DOHH2 (cell line): ENCODE measurements at regions not wholly inside any gene's neighbourhood (a gene's known extent, or its start where the extent isn't known, plus 50 kb on each side); places are given as distances from the start of the nearest gene placed in this dataset.

ENCODE experiments used
- H3F3A ChIP-seq: fragments of 200-600 bp; sonication (generic), shearing (Covaris generic); 2 replicates; pipeline ENCODE4 v1.6.0; 2016; ENCODE audit warnings: antibody characterized with exemption, mild to moderate bottlenecking; ENCODE audit not compliant: control insufficient read depth, insufficient read depth
- H3K27ac ChIP-seq: fragments of 200-600 bp; sonication (generic); 2 replicates; pipeline ENCODE4 v1.5.1; 2014; ENCODE audit warnings: low read depth, mild to moderate bottlenecking, low read length, moderate library complexity
- H3K27me3 ChIP-seq: fragments of 200-600 bp; sonication (generic); 2 replicates; pipeline ENCODE4 v1.6.1; 2014; ENCODE audit warnings: mild to moderate bottlenecking, low read length, mixed read lengths; ENCODE audit not compliant: control insufficient read depth
- H3K36me3 ChIP-seq: fragments of 200-600 bp; sonication (generic); 2 replicates; pipeline ENCODE4 v1.6.1; 2014; ENCODE audit warnings: mild to moderate bottlenecking, low read length, moderate library complexity, mixed read lengths; ENCODE audit not compliant: control insufficient read depth
- H3K4me1 ChIP-seq: fragments of 200-600 bp; sonication (generic); 2 replicates; pipeline ENCODE4 v1.6.1; 2014; ENCODE audit warnings: mild to moderate bottlenecking, low read length, mixed read lengths; ENCODE audit not compliant: control insufficient read depth
- H3K4me2 ChIP-seq: fragments of 200-600 bp; sonication (generic); 2 replicates; pipeline ENCODE4 v1.6.0; 2014; ENCODE audit warnings: mild to moderate bottlenecking, low read length, moderate library complexity
- H3K4me3 ChIP-seq: fragments of 200-600 bp; sonication (generic); 2 replicates; pipeline ENCODE4 v1.5.1; 2014; ENCODE audit warnings: mild to moderate bottlenecking, low read length, mixed read lengths
- H3K79me2 ChIP-seq: fragments of 200-600 bp; sonication (generic); 2 replicates; pipeline ENCODE4 v1.6.1; 2014; ENCODE audit warnings: mild to moderate bottlenecking, low read length, mixed read lengths; ENCODE audit not compliant: control insufficient read depth
- H3K9me2 ChIP-seq: fragments of 200-600 bp; sonication (generic); replicated peaks from 2 replicates; pipeline ENCODE4 v1.6.1; 2014; ENCODE audit warnings: mild to moderate bottlenecking, low read length, mixed read lengths; ENCODE audit not compliant: control insufficient read depth
- H3K9me3 ChIP-seq: fragments of 200-600 bp; sonication (generic); 2 replicates; pipeline ENCODE4 v1.6.1; 2014; ENCODE audit warnings: antibody characterized with exemption, low read length, mixed read lengths; ENCODE audit not compliant: control insufficient read depth, insufficient read depth
- H4K20me1 ChIP-seq: fragments of 200-600 bp; sonication (generic); 2 replicates; pipeline ENCODE4 v1.6.0; 2014; ENCODE audit warnings: low read depth, mild to moderate bottlenecking, antibody characterized with exemption, low read length, moderate library complexity; ENCODE audit not compliant: control insufficient read depth, insufficient read depth
- EZH2phosphoT487 ChIP-seq: fragments of 200-600 bp; sonication (generic); IDR thresholded peaks from 2 replicates; pipeline ENCODE4 v1.6.1; 2017; ENCODE audit warnings: borderline replicate concordance, mild to moderate bottlenecking, antibody characterized with exemption, low read length, moderate library complexity, mixed read lengths
- TF ChIP-seq, protein P1 (sequence below): fragments of 200-600 bp; sonication (generic); IDR thresholded peaks from one replicate; pipeline ENCODE4 v1.5.1; 2014; ENCODE audit warnings: antibody characterized with exemption, mild to moderate bottlenecking, low read depth, low read length; ENCODE audit not compliant: poor library complexity, severe bottlenecking

DNA sequence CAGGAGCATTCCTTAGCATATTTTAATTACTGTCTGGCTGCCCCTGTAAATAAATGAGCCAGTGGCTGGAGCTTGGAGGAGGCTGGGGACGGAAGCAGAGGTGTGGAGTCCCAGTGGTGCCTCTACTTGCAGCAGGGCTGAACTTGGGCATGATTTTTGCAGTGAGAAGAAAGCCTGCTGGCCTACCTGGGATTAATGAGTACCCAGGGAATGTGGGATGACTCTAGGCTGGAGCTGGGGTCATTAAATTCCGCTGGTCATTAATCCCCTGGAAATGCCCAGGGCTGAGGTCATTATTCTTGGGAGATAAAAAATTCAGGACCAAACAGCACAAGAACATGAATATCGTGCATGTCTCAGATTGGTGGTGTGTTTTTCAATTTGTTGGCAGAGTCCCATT is 753.3 kb downstream of the VRK1 start:
- Histone ChIP-seq H3K4me2 (no peak overlapping the region), H3K36me3 (no peaks in the 10 kb centered on the region), H3K79me2 (no peaks in the 10 kb centered on the region), H3K27me3 (no peaks in the 10 kb centered on the region), H3K4me1 (no peaks in the 10 kb centered on the region), H4K20me1 (no peaks in the 10 kb centered on the region), H3K27ac (no peak overlapping the region), H3K9me3 (no peaks in the 10 kb centered on the region), H3F3A (no peaks in the 10 kb centered on the region), H3K9me2 (no peaks in the 10 kb centered on the region), H3K4me3 (no peak overlapping the region)
- TF ChIP-seq EZH2phosphoT487: no peak
- TF ChIP-seq, protein P1, sequence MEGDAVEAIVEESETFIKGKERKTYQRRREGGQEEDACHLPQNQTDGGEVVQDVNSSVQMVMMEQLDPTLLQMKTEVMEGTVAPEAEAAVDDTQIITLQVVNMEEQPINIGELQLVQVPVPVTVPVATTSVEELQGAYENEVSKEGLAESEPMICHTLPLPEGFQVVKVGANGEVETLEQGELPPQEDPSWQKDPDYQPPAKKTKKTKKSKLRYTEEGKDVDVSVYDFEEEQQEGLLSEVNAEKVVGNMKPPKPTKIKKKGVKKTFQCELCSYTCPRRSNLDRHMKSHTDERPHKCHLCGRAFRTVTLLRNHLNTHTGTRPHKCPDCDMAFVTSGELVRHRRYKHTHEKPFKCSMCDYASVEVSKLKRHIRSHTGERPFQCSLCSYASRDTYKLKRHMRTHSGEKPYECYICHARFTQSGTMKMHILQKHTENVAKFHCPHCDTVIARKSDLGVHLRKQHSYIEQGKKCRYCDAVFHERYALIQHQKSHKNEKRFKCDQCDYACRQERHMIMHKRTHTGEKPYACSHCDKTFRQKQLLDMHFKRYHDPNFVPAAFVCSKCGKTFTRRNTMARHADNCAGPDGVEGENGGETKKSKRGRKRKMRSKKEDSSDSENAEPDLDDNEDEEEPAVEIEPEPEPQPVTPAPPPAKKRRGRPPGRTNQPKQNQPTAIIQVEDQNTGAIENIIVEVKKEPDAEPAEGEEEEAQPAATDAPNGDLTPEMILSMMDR: no peak

GRCh38 chr14:97554597-97554996 is 757.4 kb downstream of the VRK1 start:
- no peaks in the 10 kb centered on the region for H3K9me2 ChIP-seq
- H3K4me2 ChIP-seq: no peak overlapping the region
- TF ChIP-seq EZH2phosphoT487: no peak
- TF ChIP-seq, protein P1: no peak
- H3K4me3 ChIP-seq: no peak overlapping the region
- no peaks in the 10 kb centered on the region for H3F3A ChIP-seq
- no peak overlapping the region for H3K27ac ChIP-seq
- H3K9me3 ChIP-seq: no peaks in the 10 kb centered on the region
- H3K27me3 ChIP-seq: no peaks in the 10 kb centered on the region
- H4K20me1 ChIP-seq: no peaks in the 10 kb centered on the region
- H3K4me1 ChIP-seq: no peaks in the 10 kb centered on the region
- no peaks in the 10 kb centered on the region for H3K79me2 ChIP-seq
- H3K36me3 ChIP-seq: no peaks in the 10 kb centered on the region

DNA sequence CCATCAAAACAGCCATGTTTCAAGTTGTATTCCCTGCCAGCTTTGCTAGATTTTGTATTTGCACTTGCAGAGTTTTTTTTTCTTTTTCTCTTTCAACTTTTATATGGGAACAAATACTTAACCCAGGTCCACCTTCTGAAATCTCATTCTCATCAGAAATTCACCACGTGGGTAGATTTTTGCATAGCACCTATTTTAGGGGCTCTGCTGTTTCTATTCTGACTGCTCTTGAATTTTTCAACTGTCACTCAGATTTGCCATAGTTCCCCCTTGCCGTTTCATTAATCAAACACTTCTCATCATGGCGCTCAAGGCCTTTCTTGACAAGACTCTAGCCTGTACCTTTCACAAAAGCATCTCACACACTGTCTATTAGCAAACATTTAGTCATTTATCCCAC is 767.2 kb downstream of the VRK1 start:
- H3K9me3 ChIP-seq: no peaks in the 10 kb centered on the region
- H3K79me2 ChIP-seq: no peaks in the 10 kb centered on the region
- H4K20me1 ChIP-seq: no peaks in the 10 kb centered on the region
- H3K4me1 ChIP-seq: no peaks in the 10 kb centered on the region
- H3K27ac ChIP-seq: no peak overlapping the region
- TF ChIP-seq EZH2phosphoT487: no peak
- TF ChIP-seq, protein P1: no peak
- no peaks in the 10 kb centered on the region for H3K27me3 ChIP-seq
- no peaks in the 10 kb centered on the region for H3F3A ChIP-seq
- no peak overlapping the region for H3K4me3 ChIP-seq
- no peak overlapping the region for H3K4me2 ChIP-seq
- no peaks in the 10 kb centered on the region for H3K9me2 ChIP-seq
- H3K36me3 ChIP-seq: no peaks in the 10 kb centered on the region

DNA sequence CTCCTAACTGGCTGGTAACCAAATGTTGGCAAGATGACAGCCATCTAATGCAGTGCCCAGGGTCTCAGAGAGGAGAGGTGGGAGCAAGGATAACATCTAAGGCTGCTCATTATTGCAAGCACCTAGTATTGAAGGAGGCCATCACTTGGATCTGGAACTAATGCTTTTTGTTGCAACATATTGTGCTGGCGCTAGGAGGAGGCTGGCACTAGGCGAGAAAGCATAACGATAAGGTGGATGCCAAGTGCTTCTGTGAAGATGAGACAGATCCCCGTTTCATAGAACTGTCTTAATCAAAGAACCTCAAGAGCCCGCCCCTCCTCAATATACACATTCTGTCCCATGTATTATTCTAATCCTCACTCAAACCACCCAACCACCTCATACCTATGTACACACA is 774.0 kb downstream of the VRK1 start:
- Histone ChIP-seq H3F3A (no peaks in the 10 kb centered on the region), H3K36me3 (no peaks in the 10 kb centered on the region), H3K27ac (no peak overlapping the region), H3K9me2 (no peaks in the 10 kb centered on the region), H4K20me1 (no peaks in the 10 kb centered on the region), H3K4me2 (no peak overlapping the region), H3K4me1 (no peaks in the 10 kb centered on the region), H3K79me2 (no peaks in the 10 kb centered on the region), H3K9me3 (no peaks in the 10 kb centered on the region), H3K27me3 (no peaks in the 10 kb centered on the region), H3K4me3 (no peak overlapping the region)
- TF ChIP-seq, protein P1: no peak
- no peak for TF ChIP-seq EZH2phosphoT487
